Endothelial cell of umbilical vein (primary cell): ENCODE measurements at regions not wholly inside any gene's neighbourhood (a gene's known extent, or its start where the extent isn't known, plus 50 kb on each side); places are given as distances from the start of the nearest gene placed in this dataset.

Source experiments
- BruUV-seq: library from RNA; stranded (reverse); fragments of 400-500 nt; replicated peaks from 2 replicates; lab custom pipeline; 2021; lab: Mats Ljungman, UMichigan
- CTCF ChIA-PET: fragments of 300-600, 350-600 bp; sonication (Branson Sonifier 250); formaldehyde crosslinking; loops from one replicate; lab custom pipeline; 2021; ENCODE audit warnings: antibody characterized with exemption, inconsistent platforms; lab: Charles Lee
- POLR2A ChIA-PET: fragments of 300-600, 350-600 bp; sonication (Branson Sonifier 250); formaldehyde crosslinking; loops from one replicate; lab custom pipeline; 2021; ENCODE audit warnings: antibody characterized with exemption, inconsistent platforms; lab: Charles Lee
- DNase-seq: peaks from one replicate; pipeline ENCODE4 v3.0.0-alpha.2; 2011; ENCODE audit warnings: low read depth, low spot score
- FAIRE-seq: peaks from 2 replicates; lab custom pipeline; 2011; peaks lifted over from hg19 to GRCh38; lab: Jason Lieb, UNC
- H2AFZ ChIP-seq: 2 replicates; pipeline ENCODE4 v1.6.0; 2012; ENCODE audit warnings: low read depth, low read length, control low read depth, inconsistent platforms
- H3K27ac ChIP-seq: 2 replicates; pipeline ENCODE4 v1.5.1; 2011; ENCODE audit warnings: low read depth, mild to moderate bottlenecking, control low read depth, low read length, moderate library complexity; ENCODE audit not compliant: insufficient read depth
- H3K27me3 ChIP-seq, 2 experiments: 2 replicates each; pipeline versions ENCODE4 v1.6.0 to v1.6.1; 2011; ENCODE audit warnings: low read length in 2 of 2, mixed read lengths in 1 of 2; ENCODE audit not compliant: control insufficient read depth in 2 of 2, insufficient read depth in 2 of 2
- H3K36me3 ChIP-seq, 2 experiments: 2 replicates in 1 of 2; 3 replicates in 1 of 2; pipeline ENCODE4 v1.5.1; 2011; ENCODE audit warnings: low read length in 2 of 2, mild to moderate bottlenecking in 1 of 2, moderate library complexity in 1 of 2; ENCODE audit not compliant: control insufficient read depth in 2 of 2, insufficient read depth in 2 of 2; ENCODE audit errors: extremely low read depth in 1 of 2
- H3K4me1 ChIP-seq: 3 replicates; pipeline ENCODE4 v1.5.1; 2011; ENCODE audit warnings: mild to moderate bottlenecking, low read length; ENCODE audit not compliant: control insufficient read depth, insufficient read depth; ENCODE audit errors: extremely low read depth
- H3K4me2 ChIP-seq: 2 replicates; pipeline ENCODE4 v1.6.1; 2011; ENCODE audit warnings: low read length, control low read depth, mixed read lengths; ENCODE audit not compliant: insufficient read depth
- H3K4me3 ChIP-seq, 3 experiments: fragments of 200-600 bp in 1 of 3; sonication (generic), shearing (Covaris generic) in 1 of 3; replicated peaks in 1 of 3; 2 replicates each; pipeline ENCODE4 v1.5.1; 2011 to 2016; ENCODE audit warnings: control low read depth in 3 of 3, low read length in 3 of 3, mild to moderate bottlenecking in 2 of 3, inconsistent platforms in 1 of 3, low read depth in 1 of 3, moderate library complexity in 1 of 3; ENCODE audit not compliant: insufficient read depth in 1 of 3
- H3K79me2 ChIP-seq: 2 replicates; pipeline ENCODE4 v1.6.0; 2012; ENCODE audit warnings: low read length, inconsistent platforms; ENCODE audit not compliant: control insufficient read depth, insufficient read depth
- H3K9ac ChIP-seq: replicated peaks from 2 replicates; pipeline ENCODE3; 2011; ENCODE audit warnings: low read length, control low read depth; ENCODE audit not compliant: insufficient read depth; ENCODE audit errors: extremely low read depth
- H3K9me1 ChIP-seq: replicated peaks from 3 replicates; pipeline ENCODE4 v1.6.0; 2011; ENCODE audit warnings: mild to moderate bottlenecking, low read length; ENCODE audit not compliant: control insufficient read depth, insufficient read depth; ENCODE audit errors: extremely low read depth
- H3K9me3 ChIP-seq: replicated peaks from 2 replicates; pipeline ENCODE4 v1.5.1; 2012; ENCODE audit warnings: low read length, inconsistent platforms; ENCODE audit not compliant: control insufficient read depth, insufficient read depth
- H4K20me1 ChIP-seq: replicated peaks from 2 replicates; pipeline ENCODE3; 2011; ENCODE audit warnings: mild to moderate bottlenecking, low read length; ENCODE audit not compliant: control insufficient read depth, insufficient read depth; ENCODE audit errors: extremely low read depth
- EZH2 ChIP-seq: IDR thresholded peaks from 2 replicates; pipeline ENCODE4 v1.6.1; 2012; ENCODE audit warnings: borderline replicate concordance, low read depth, mild to moderate bottlenecking, moderate library complexity, low read length, inconsistent platforms; ENCODE audit not compliant: severe bottlenecking
- FOS ChIP-seq: IDR thresholded peaks from 2 replicates; pipeline ENCODE4 v1.6.1; 2011; ENCODE audit warnings: mild to moderate bottlenecking, low read length, moderate library complexity, borderline replicate concordance; ENCODE audit not compliant: insufficient read depth
- GATA2 ChIP-seq: IDR thresholded peaks from 2 replicates; pipeline ENCODE4 v1.7.0; 2011; ENCODE audit warnings: low read depth, mild to moderate bottlenecking, moderate library complexity, mixed read lengths, low read length; ENCODE audit not compliant: insufficient read length, insufficient read depth
- JUN ChIP-seq: IDR thresholded peaks from 2 replicates; pipeline ENCODE4 v1.6.1; 2011; ENCODE audit warnings: borderline replicate concordance, low read depth; ENCODE audit not compliant: insufficient read length, insufficient read depth
- MYC ChIP-seq: IDR thresholded peaks from one replicate; pipeline ENCODE4 v1.6.1; 2011; ENCODE audit warnings: mild to moderate bottlenecking, low read depth, low read length
- POLR2A ChIP-seq: IDR thresholded peaks from 2 replicates; pipeline ENCODE4 v1.6.1; 2012; ENCODE audit warnings: low read depth, mild to moderate bottlenecking, control low read depth, low read length
- POLR2AphosphoS5 ChIP-seq: IDR thresholded peaks from 2 replicates; pipeline ENCODE4 v1.6.1; 2012; ENCODE audit warnings: low read depth, mild to moderate bottlenecking, control low read depth, low read length, moderate library complexity; ENCODE audit not compliant: insufficient read depth
- dilution Hi-C: fragments of 300-500 bp; cut with MboI; formaldehyde crosslinking; loops from one replicate; pipeline ENCODE4 v1.15.0; 2019; ENCODE audit warnings: low sequenced_read_pairs; ENCODE audit not compliant: extremely low pct_ligation_motif_present
- intact Hi-C: fragments of 100-400 bp; cut with micrococcal nuclease; formaldehyde crosslinking; loops from one replicate; pipeline ENCODE4 v1.10.0; 2022
- TF ChIP-seq, protein P1 (sequence below), 2 donors: IDR thresholded peaks; 1 replicate in 1 of 2; 2 replicates in 1 of 2; pipeline ENCODE4 v1.5.1; 2011; ENCODE audit warnings: low read length in 2 of 2, mild to moderate bottlenecking in 2 of 2, moderate library complexity in 2 of 2, control low read depth in 1 of 2, inconsistent platforms in 1 of 2, low read depth in 1 of 2; ENCODE audit not compliant: insufficient read depth in 1 of 2; ENCODE audit errors: extremely low read depth in 1 of 2
- TF ChIP-seq, protein P2 (sequence below): IDR thresholded peaks from 2 replicates; pipeline ENCODE4 v1.6.1; 2011; ENCODE audit not compliant: insufficient read depth, insufficient read length

DNA sequence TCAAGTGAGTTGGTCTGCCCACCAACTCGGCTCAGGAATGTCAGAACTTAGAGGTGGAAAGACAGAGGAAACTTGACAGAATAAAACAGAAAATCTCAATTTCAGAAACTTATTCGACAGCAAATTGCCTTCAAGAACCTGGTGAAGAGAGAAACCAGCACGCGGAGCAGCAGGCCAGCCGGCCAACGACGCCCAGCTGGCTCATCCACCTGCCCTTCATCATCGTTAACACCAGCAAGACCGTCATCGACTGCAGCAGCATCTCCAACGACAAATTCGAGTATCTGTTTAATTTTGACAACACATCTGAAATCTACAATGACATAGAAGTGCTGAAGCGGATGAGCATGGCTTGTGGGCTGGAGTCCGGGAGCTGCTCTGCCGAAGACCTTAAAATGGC is 350.8 kb upstream of the CAMK1G start:
- Histone ChIP-seq H3K9ac (no peak overlapping the region), H3K9me1 (no peaks in the 10 kb centered on the region), H3K4me3 (no peak overlapping the region), H3K27me3 (peaks cover 4 to 5% of the 10 kb centered on the region in 2 experiments), H4K20me1 (no peaks in the 10 kb centered on the region), H3K9me3 (no peaks in the 10 kb centered on the region), H3K27ac (no peak overlapping the region), H3K4me1 (no peaks in the 10 kb centered on the region), H3K4me2 (no peak overlapping the region), H3K36me3 (no peaks in the 10 kb centered on the region), H2AFZ (no peak overlapping the region), H3K79me2 (no peaks in the 10 kb centered on the region)
- intact Hi-C loops (no loop called here), dilution Hi-C loops (no loop called here)
- TF ChIP-seq, protein P1, sequence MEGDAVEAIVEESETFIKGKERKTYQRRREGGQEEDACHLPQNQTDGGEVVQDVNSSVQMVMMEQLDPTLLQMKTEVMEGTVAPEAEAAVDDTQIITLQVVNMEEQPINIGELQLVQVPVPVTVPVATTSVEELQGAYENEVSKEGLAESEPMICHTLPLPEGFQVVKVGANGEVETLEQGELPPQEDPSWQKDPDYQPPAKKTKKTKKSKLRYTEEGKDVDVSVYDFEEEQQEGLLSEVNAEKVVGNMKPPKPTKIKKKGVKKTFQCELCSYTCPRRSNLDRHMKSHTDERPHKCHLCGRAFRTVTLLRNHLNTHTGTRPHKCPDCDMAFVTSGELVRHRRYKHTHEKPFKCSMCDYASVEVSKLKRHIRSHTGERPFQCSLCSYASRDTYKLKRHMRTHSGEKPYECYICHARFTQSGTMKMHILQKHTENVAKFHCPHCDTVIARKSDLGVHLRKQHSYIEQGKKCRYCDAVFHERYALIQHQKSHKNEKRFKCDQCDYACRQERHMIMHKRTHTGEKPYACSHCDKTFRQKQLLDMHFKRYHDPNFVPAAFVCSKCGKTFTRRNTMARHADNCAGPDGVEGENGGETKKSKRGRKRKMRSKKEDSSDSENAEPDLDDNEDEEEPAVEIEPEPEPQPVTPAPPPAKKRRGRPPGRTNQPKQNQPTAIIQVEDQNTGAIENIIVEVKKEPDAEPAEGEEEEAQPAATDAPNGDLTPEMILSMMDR (IDR thresholded peaks at IDR 0.05; ENCODE audit: extremely low read depth in 1 of 2, insufficient read depth in 1 of 2, low read depth in 1 of 2, low read length in 2 of 2) = no peak
- TF ChIP-seq MYC = no peak
- no peak for TF ChIP-seq EZH2
- TF ChIP-seq, protein P2, sequence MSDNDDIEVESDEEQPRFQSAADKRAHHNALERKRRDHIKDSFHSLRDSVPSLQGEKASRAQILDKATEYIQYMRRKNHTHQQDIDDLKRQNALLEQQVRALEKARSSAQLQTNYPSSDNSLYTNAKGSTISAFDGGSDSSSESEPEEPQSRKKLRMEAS = no peak
- no peak for TF ChIP-seq GATA2
- no peak for TF ChIP-seq JUN
- no peak for TF ChIP-seq FOS
- no peak for TF ChIP-seq POLR2AphosphoS5
- TF ChIP-seq POLR2A = no peak
- FAIRE-seq = no peak
- BruUV-seq = no TSS peak
- no peak for DNase-seq
- CTCF ChIA-PET = interaction anchor here (1.1 kb wide), 1 partner anchor 25 kb away, joined by 3 read pairs; no protein-coding TSS in a partner anchor
- POLR2A ChIA-PET = no interaction called here
